ENCODE measurements at regions not wholly inside any gene's neighbourhood (a gene's known extent, or its start where the extent isn't known, plus 50 kb on each side); places are given as distances from the start of the nearest gene placed in this dataset.

DNA sequence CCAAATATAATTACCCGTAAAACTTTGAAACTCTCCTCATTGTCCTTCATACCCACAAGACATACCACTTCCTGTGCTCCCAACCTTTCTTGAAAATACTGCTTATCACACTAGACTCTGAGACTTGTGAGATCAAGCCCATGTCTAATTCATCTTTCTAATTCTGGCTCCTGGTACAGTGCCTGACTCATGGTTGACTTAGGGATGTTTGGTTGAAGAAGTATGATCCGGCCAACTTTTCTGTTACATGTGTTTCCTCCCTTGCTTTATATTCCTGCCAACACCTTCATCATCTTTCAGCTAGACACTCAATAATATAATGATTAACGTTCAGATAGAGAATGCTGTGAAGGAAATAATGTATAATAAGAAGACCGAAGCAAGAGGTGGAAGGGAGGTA is 58.2 kb downstream of the MEX3B start:
- DNase-seq: no peak
- H3K36me3 ChIP-seq (replicated peaks; ENCODE audit: control insufficient read depth, insufficient read depth, low read length): no peaks in the 10 kb centered on the region
- no peak overlapping the region for H3K4me3 ChIP-seq (ENCODE audit: insufficient read depth, low read depth, low read length)
- no peaks in the 10 kb centered on the region for H3K27me3 ChIP-seq (ENCODE audit: control insufficient read depth, insufficient read depth, low read length)

DNA sequence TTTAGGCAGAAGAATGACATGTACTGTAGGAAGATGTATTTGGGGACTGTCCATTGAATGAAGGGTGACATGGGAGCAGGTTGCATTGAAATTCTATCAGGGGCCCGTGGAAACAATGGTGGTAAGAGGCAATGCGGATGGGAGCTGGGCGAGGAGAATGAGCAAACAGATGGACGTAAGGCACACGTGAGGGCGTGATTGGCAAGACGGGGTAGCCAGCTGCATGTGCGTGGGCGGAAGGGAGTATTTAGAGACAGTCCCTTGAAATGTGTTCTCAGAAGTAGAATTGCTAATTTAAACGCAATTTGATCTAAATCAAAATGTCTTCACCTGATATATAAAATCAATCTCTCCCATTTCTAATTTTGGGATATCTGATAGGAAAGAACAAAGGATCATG is 62.3 kb downstream of the MEX3B start:
- H3K27me3 ChIP-seq (ENCODE audit: control insufficient read depth, insufficient read depth, low read length): no peaks in the 10 kb centered on the region
- H3K36me3 ChIP-seq (replicated peaks; ENCODE audit: control insufficient read depth, insufficient read depth, low read length): no peaks in the 10 kb centered on the region
- H3K4me3 ChIP-seq (ENCODE audit: insufficient read depth, low read depth, low read length): no peak overlapping the region
- no peak for DNase-seq

DNA sequence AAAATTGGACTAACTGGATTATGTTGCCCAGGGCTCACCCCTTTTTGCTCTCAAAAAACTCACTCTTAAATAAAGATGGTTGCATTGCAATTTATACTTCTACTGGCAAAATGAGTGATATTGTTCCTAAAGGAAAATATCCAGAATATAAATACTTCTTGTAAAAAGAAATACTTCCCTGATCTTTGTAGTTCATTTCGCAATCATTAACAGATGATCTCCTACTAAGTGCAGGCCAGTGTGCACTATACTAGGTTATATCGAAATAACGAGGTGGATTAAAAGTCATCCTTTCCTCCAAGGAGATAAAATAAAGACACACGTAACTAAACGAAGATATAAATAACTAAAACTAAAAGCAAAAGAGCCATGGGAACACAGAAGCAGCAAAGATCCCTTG is 63.0 kb downstream of the MEX3B start:
- H3K4me3 ChIP-seq (ENCODE audit: insufficient read depth, low read depth, low read length): no peak overlapping the region
- no peaks in the 10 kb centered on the region for H3K36me3 ChIP-seq (replicated peaks; ENCODE audit: control insufficient read depth, insufficient read depth, low read length)
- DNase-seq: no peak
- H3K27me3 ChIP-seq (ENCODE audit: control insufficient read depth, insufficient read depth, low read length): no peaks in the 10 kb centered on the region

DNA sequence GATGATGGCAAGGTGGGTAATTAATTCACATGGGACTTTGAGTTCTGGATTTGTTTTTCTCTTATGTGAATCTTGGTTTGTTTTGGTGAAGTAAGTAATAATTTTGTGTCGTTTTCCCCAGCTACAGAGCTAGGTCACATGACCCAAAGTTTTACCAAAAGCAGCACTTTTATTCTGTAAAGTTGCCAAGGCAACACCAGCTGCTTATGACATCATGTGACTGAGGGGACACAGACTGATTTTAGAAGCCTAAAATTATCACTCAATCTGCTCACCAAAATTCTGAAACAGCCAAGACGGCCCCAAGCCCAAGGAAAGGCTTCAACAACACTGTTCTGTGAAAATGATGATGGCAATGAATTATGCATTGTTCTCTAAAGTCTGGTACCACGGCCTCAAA is 63.9 kb downstream of the MEX3B start:
- no peak overlapping the region for H3K4me3 ChIP-seq (ENCODE audit: insufficient read depth, low read depth, low read length)
- no peaks in the 10 kb centered on the region for H3K36me3 ChIP-seq (replicated peaks; ENCODE audit: control insufficient read depth, insufficient read depth, low read length)
- DNase-seq: no peak
- H3K27me3 ChIP-seq (ENCODE audit: control insufficient read depth, insufficient read depth, low read length): no peaks in the 10 kb centered on the region

DNA sequence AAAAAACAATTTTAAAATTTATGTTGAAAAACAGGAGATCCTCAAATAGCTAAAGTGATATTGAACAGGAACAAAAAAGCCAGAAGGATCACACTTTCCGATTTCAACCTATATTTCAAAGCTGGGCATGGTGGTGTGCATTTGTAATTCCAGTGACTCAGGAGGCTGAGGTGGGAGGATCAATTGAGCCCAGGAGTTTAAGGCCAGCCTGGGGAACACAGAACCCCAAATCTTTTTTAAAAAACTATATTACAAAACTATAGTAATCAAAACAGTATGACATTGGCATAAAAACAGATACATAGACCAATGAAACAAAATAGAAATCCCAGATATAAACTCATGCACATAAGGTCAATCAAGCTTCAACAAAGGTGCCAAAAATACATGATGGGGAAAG is 68.4 kb downstream of the MEX3B start:
- Histone ChIP-seq H3K4me3 (ENCODE audit: insufficient read depth, low read depth, low read length) (no peak overlapping the region), H3K27me3 (ENCODE audit: control insufficient read depth, insufficient read depth, low read length) (no peaks in the 10 kb centered on the region), H3K36me3 (replicated peaks; ENCODE audit: control insufficient read depth, insufficient read depth, low read length) (no peaks in the 10 kb centered on the region)
- DNase-seq: no peak

DNA sequence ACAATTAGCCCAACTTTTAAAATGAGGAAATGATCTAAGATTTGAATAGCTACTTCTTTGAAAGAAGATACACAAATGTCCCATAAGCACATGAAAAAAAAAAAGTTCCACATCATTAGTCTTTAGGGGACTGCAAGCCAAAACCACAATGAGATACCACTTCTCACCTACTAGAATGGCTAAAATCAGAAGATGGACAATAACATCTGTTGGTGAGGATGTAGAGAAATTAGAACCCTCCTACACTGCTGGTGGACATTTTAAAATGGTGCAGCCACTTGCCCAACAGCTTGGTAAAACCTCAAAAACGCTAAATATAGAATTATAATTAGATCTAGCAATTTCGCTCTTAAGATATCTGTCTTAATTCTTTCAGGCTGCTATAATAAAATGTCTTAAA is 77.1 kb downstream of the MEX3B start:
- no peak for DNase-seq
- no peaks in the 10 kb centered on the region for H3K27me3 ChIP-seq (ENCODE audit: control insufficient read depth, insufficient read depth, low read length)
- H3K4me3 ChIP-seq (ENCODE audit: insufficient read depth, low read depth, low read length): no peak overlapping the region
- H3K36me3 ChIP-seq (replicated peaks; ENCODE audit: control insufficient read depth, insufficient read depth, low read length): no peaks in the 10 kb centered on the region; the same call in 1 of the 2 replicates

DNA sequence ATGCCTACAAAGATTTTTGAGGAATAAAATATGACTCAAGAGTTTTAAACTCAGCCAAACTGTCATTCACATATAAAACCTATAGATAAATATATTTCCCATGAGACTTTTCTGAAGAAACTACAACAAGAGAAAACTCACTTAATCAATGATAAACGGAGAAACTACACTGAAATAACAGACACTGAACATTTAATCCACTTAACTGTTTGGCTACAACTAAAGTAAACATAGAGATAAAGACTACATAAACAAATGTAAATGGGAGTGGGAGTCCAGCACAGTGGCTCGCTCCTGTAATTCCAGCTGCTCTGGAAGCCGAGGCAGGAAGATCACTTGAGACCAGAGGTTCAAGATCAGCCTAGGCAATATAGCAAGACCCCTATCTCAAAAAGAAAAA is 79.2 kb downstream of the MEX3B start:
- Histone ChIP-seq H3K27me3 (ENCODE audit: control insufficient read depth, insufficient read depth, low read length) (no peaks in the 10 kb centered on the region), H3K4me3 (ENCODE audit: insufficient read depth, low read depth, low read length) (no peak overlapping the region), H3K36me3 (replicated peaks; ENCODE audit: control insufficient read depth, insufficient read depth, low read length) (no peaks in the 10 kb centered on the region; the same call in 1 of the 2 replicates)
- DNase-seq: no peak

DNA sequence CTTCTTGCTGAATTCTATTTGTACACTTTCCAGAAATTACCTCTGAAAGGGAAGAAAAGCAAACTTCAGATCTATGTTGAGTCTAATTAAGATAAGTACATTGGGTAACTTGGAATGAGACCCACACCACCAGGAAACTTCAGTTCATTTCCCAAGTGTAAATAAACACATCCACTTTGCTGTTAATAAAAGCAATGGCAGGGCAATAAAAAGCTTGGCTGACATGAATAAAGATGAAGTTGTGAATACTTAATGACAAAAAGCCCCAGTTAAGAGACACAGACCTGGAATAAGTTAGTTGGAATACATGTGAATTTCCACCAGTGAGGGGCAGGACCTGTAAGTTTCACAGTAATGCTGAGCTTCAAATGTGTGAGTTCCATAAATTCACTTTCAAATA is 83.3 kb downstream of the MEX3B start:
- no peak for DNase-seq
- H3K27me3 ChIP-seq (ENCODE audit: control insufficient read depth, insufficient read depth, low read length): no peaks in the 10 kb centered on the region
- no peaks in the 10 kb centered on the region; the same call in 1 of the 2 replicates for H3K36me3 ChIP-seq (replicated peaks; ENCODE audit: control insufficient read depth, insufficient read depth, low read length)
- no peak overlapping the region for H3K4me3 ChIP-seq (ENCODE audit: insufficient read depth, low read depth, low read length)

DNA sequence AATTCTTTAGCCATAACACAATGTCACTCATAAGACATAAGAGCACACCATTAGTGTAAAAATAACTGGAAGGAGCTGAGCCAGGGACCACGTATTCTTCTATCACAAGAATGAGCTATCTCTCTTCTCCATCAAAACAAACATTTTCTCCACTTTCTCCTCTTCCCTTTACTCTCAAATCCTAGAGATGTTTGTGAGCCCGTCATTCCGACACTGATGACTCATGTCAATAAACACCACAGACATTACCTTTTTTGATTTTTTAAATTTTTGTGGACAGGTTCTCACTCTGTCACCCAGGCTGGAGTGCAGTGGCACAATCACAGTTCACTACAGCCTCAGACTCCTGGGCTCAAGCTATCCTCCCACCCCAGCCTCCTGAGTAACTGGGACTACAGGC is 86.6 kb downstream of the MEX3B start:
- no peaks in the 10 kb centered on the region for H3K36me3 ChIP-seq (replicated peaks; ENCODE audit: control insufficient read depth, insufficient read depth, low read length)
- no peak overlapping the region for H3K4me3 ChIP-seq (ENCODE audit: insufficient read depth, low read depth, low read length)
- DNase-seq: no peak
- no peaks in the 10 kb centered on the region for H3K27me3 ChIP-seq (ENCODE audit: control insufficient read depth, insufficient read depth, low read length)

DNA sequence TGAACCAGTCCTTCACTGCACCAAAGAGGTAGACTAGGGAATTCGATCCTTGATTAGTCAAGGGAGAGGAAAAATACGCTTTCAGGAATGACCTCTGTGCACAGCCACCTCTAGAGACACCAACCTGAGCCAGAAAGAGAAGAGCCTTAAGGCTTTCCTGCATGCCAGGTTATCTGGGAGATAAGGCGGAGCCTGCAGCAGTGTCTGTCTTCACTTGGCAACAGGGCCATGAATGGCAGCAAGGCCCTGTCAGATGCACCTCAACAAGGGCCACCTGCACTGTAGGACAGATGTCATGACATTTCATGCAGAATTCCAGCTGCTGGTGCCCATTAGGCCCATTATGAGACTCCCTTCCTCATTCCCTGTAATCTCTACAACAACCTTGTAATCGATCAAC is 88.1 kb downstream of the MEX3B start:
- no peaks in the 10 kb centered on the region for H3K27me3 ChIP-seq (ENCODE audit: control insufficient read depth, insufficient read depth, low read length)
- no peaks in the 10 kb centered on the region for H3K36me3 ChIP-seq (replicated peaks; ENCODE audit: control insufficient read depth, insufficient read depth, low read length)
- H3K4me3 ChIP-seq (ENCODE audit: insufficient read depth, low read depth, low read length): no peak overlapping the region
- DNase-seq: no peak

DNA sequence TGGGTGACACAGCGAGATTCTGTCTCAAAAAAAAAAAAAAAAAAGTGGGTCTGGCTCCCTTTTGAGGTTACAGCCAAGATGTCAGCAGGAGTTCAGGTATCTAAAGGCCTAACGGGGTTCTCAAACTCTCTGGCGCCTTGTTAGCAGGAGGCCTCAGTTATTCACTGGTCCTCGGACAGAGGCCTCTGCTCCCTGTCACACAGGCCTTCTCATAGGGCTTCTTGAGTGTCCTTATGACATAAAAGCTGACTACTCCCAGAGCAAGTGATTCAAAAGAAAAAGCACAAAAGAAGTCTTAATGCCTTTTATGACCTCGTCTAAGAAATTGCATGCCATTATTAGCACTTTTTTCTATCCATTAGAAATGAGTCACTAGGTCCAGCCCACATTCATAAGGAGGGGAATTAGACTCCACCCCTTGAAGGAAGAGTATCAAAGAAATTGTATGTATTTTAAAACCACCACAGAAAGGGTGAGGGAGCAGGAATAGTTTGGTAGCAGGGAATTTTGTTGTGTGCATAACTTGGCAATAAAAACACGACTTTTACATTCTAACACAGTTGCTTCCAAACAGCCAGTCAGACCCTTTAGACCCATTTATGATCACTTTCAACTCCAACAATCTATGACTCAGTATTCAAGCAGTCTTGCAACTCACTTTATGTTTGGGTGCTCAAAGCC is 90.3 kb downstream of the MEX3B start:
- Histone ChIP-seq H3K27me3 (ENCODE audit: control insufficient read depth, insufficient read depth, low read length) (no peaks in the 10 kb centered on the region), H3K36me3 (replicated peaks; ENCODE audit: control insufficient read depth, insufficient read depth, low read length) (no peaks in the 10 kb centered on the region), H3K4me3 (ENCODE audit: insufficient read depth, low read depth, low read length) (no peak overlapping the region)
- DNase-seq: no peak

DNA sequence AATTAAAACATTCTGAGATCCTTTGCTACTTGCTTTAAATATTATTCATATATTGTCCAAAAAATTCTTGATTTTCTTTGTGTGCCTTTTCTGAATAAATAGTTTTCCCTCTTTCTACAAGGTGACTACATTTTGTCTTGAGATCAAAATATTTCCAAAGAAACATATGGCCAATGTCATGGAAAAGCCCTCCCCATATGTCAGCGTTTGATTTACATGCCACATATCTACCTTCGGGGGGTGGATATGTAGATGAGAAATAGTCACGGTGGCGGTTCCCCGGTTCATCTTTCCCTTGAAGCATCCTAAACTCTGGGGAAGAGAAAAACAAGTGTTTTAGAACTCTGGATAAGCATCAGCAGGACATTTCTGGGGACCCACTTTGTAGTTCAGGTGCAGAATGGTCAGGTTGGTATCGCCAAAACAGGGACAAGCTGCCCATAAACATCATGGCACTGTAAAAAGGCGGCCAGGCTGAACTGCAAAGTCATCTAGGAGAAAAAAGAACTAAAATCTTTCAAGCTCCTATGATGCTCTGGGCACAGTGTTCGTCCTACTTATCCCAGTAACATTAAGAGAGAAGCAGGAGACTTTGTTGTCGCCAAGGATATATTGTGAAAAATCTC is 91.5 kb downstream of the MEX3B start:
- H3K27me3 ChIP-seq (ENCODE audit: control insufficient read depth, insufficient read depth, low read length): no peaks in the 10 kb centered on the region
- H3K4me3 ChIP-seq (ENCODE audit: insufficient read depth, low read depth, low read length): no peak overlapping the region
- no peaks in the 10 kb centered on the region for H3K36me3 ChIP-seq (replicated peaks; ENCODE audit: control insufficient read depth, insufficient read depth, low read length)
- DNase-seq: no peak

DNA sequence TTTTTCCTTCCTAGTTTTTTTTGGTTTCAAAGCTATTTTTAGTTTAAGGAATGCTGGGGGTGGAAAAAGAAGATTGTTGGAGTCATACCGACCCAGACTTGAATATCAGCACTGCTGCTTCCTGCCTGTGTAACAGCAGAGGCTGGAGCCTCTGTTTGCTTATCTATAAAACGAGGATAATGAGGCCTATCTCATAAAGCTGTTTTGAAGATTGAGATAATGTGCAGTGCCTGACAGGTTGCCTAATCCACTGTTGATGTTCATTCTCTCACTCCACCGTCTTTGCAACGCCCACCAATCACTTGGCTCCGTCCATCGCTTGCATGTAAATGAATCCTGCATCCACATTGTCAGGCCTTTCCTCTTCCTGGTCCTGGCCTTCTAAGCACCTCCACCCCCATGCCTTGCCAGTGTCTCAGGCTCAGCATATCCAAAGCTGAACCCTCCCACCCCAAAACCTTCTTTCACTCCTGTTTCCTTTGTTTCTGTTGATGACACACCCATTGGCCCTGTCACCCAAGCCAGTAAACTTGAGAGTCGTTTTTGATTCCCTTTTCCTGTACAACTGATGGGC is 94.9 kb downstream of the MEX3B start:
- H3K27me3 ChIP-seq (ENCODE audit: control insufficient read depth, insufficient read depth, low read length): no peaks in the 10 kb centered on the region
- H3K4me3 ChIP-seq (ENCODE audit: insufficient read depth, low read depth, low read length): no peak overlapping the region

DNA sequence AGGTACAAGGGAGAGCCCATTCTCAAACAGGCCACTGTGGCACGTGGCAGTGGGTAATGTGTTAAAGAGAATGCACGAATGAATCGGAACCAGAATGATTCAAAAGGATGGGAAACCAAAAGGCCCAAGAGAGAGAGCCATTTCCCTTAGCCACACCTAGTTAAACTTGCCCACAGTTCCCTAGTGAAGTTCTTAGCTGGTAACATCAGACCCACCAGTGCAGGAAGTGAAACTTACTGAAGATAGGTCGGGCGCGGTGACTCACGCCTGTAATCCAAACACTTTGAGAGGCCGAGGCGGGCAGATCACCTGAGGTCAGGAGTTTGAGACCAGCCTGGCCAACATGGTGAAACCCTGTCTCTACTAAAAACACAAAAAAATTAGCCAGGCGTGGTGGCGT is 97.1 kb downstream of the MEX3B start:
- DNase-seq: no peak
- Histone ChIP-seq H3K27me3 (ENCODE audit: control insufficient read depth, insufficient read depth, low read length) (no peaks in the 10 kb centered on the region), H3K36me3 (replicated peaks; ENCODE audit: control insufficient read depth, insufficient read depth, low read length) (no peaks in the 10 kb centered on the region), H3K4me3 (ENCODE audit: insufficient read depth, low read depth, low read length) (no peak overlapping the region)

More for the DNA sequence above, 94.9 kb downstream of the MEX3B start:
- no peaks in the 10 kb centered on the region for H3K36me3 ChIP-seq (replicated peaks; ENCODE audit: control insufficient read depth, insufficient read depth, low read length)
- DNase-seq: peak; percentile 17

DNA sequence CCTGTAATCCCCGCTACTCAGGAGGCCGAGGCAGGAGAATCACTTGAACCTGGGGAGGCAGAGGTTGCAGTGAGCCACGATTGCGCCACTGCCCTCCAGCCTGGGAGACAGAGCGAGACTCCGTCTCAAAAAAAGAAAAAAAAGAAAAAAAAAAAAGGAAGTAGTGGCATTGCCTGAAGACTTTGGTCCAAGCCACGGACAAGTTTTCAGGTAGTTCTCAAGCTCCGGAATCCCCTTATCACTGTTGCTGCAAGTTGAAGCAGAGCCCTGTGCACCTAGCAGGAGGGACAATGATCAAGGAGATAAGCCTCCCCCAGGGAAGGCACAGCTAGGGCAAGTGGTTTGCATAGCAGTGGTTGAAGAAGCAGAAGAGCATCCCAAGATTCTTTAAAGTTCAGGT is 97.6 kb downstream of the MEX3B start:
- Histone ChIP-seq H3K36me3 (replicated peaks; ENCODE audit: control insufficient read depth, insufficient read depth, low read length) (no peaks in the 10 kb centered on the region), H3K27me3 (ENCODE audit: control insufficient read depth, insufficient read depth, low read length) (no peaks in the 10 kb centered on the region), H3K4me3 (ENCODE audit: insufficient read depth, low read depth, low read length) (no peak overlapping the region)
- DNase-seq: no peak

All from H7 (cell line).